SKM-1 (cell line): ENCODE measurements at regions not wholly inside any gene's neighbourhood (a gene's known extent, or its start where the extent isn't known, plus 50 kb on each side); places are given as distances from the start of the nearest gene placed in this dataset.
"Not testable (repeated sequence)": the region's sequence is repeated elsewhere in the genome, so short reads cannot be mapped to it uniquely, and the experiment has no call there.

Source experiments
- DNase-seq: peaks from one replicate; lab custom pipeline; 2025; ENCODE audit not compliant: unreplicated experiment; lab: John Stamatoyannopoulos, UW

DNA sequence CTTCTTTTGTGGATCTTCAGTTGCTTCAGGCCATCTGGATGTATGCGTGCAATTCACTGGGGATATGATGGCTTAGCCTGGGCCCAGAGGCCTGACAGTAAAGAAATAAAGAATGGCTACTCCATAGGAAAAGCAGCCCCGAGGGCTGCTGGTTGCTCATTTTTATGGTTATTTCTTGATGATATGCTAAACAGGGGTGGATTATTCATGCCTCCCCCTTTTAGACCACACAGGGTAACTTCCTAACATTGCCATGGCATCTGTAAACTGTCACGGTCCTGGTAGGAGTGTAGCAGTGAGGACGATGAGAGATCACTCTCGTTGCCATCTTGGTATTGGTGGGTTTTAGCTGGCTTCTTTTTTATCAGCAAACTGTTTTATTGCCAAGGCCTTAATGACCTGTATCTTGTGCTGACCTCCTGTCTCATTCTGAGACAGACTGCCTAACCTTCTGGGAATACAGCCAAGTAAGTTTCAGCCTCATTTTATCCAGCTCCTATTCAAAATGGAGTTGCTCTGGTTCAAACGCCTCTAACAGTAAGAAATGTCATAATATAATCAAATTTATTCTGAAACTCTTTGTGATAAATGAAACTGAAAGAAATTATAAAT is 60.5 kb downstream of the DSEL start:
- no peak for DNase-seq

DNA sequence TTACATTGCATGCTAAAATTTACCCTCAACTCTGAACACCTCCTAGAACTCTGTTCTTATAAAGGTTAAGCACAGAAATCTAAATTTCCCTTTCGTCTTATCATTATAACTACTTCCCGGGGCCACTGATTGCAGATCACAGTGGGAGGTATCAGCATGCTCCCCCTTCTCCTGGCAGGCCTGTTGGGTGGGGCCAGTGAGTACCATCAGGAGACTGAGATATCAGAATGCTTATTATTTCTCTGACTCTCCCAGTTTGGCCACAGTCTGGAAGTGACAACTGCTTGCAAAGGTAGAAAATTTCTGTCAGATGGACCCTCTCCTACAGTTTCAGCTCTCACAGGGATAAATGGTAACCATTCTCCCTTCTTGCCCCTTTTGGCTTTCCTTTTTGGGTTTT is 62.6 kb downstream of the DSEL start:
- no peak for DNase-seq

DNA sequence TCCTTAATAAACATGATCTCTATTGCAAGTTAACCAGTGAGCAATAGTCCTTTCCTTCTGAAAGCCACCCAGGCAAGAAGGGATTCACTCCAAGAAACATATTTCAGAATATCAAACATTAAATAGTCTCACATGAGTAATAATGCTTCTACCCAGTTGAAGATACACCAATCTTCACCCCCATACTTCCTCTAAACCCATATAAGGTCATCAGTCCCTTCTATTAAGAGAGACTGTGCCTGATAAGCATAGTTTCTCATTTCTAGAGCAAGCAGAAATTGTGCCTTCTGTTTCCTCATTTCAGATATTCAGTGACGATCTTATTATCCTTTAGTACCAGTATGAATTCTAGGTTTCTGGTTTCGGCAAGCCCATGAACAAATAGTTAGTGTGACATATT is 64.6 kb downstream of the DSEL start:
- DNase-seq = no peak

DNA sequence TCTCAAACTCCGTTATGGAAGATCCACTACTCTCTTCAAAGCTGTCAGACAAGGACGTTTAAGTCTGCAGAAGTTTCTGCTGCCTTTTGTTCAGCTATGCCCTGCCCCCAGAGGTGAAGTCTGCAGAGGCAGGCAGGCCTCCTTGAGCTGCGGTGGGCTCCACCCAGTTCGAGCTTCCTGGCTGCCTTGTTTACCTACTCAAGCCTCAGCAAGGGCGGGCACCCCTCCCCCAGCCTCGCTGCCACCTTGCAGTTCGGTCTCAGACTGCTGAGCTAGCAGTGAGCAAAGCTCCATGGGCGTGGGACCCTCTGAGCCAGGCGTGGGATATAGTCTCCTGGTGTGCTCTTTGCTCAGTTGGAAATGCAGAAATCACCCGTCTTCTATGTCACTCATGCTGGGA is 65.4 kb downstream of the DSEL start:
- not testable (repeated sequence) for DNase-seq

DNA sequence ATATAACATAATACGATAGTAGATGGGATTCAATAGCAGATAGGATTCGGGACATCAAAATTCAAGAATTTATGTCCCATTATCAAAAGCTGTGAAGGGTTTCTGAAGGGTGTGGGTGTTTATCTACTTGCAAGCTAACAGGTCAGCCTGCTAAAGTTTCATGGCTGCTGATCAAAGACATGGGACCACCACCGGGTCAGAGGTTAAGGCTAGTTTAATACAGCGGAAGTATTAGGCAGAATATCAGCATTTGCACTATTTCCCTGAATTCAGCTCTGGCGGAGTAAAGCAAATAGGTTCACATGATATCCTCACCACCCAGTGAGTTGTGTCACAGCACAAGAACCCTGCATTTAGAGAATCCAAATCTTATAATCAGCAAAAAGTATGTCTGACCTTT is 82.5 kb downstream of the DSEL start:
- no peak for DNase-seq

DNA sequence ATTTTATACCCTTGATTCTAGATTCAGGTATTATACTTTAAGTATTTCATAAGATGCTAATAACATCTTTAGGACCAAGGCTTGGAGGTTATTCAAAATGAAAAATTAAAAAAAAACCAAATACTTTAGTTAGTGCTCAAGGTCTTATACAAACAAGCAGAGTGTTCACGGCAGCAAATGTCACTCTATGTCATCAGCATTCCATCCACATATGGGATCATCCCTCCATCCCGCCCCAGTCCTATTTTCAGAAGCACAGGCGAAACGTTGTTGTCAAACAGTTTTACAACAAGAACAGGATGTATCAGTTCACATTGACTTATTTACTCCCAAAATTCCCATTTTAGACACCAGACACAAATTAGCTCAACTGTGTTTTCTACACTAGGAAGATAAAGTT is 83.7 kb downstream of the DSEL start:
- DNase-seq = no peak

DNA sequence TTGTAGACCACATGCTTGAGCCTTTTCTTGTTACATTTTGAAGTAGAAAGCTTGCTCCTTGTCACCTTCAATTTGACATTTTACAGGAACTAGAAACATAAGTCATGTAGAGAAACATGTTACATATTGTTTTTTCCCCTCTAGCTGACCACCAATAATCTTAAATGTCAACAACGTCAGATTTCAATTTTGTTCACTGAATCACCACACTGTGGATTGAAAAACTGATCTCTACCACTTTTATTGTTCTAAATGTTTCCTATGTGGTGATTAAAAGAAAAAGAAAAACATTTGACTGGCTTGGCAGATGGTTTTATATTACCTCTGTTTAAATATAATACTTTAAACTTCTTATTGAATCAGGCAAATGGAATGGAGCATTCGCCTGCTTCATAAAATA is 87.7 kb downstream of the DSEL start:
- no peak for DNase-seq

DNA sequence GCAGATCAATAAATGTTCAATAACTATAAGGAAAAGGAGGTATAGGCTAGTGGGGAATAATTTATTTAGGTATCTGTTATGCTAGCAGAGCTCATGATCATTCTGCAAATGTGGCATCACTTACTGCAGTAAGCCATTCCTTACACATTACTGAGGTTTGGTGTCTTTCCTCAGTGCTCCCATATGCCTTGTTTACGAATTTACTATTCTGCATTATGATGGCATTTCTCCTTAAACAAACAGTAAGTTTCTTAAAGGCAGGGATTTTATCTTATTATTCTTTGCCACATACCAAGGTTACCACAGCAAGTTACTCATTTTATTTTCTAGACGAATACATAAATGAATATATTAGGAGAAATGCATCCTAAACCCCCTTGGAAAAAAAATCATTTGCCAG is 88.4 kb downstream of the DSEL start:
- DNase-seq = no peak

DNA sequence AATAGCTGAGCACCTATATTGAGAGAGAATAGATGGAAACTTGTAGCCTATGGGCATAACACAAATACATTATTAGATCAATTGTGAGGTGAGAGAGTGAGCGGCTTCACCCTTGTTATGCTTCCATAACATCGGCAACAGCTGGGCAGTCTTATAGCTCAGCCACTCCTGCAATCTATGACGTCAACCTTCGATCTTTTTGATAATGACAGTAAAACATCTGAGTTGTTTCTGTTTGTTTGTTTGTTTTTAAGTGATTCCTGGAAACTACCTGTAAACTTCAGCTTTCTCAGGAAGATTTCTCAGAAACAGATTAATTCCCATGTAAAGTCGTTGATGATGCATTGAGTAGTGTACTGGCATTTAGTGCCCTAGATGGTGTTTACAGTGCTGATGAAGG is 90.0 kb downstream of the DSEL start:
- DNase-seq = no peak

DNA sequence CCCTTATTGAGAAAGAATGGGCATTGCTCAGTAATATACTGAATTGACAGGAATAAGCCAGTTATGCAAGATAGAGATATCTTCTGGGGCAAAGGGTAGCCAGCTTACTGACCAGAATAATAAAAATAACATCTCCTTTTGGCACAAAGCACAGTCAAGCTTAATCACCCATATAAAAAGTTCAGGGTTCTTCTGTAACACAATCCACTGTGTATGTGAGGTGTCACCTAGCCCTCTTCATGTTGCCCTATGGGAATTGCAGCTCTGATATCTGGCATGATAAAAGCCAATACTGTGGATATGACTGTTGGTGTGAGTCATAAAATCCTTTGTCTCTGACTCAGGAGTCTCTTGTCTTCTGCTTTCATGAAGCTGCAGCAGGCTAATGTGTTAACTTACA is 90.8 kb downstream of the DSEL start:
- DNase-seq = no peak

DNA sequence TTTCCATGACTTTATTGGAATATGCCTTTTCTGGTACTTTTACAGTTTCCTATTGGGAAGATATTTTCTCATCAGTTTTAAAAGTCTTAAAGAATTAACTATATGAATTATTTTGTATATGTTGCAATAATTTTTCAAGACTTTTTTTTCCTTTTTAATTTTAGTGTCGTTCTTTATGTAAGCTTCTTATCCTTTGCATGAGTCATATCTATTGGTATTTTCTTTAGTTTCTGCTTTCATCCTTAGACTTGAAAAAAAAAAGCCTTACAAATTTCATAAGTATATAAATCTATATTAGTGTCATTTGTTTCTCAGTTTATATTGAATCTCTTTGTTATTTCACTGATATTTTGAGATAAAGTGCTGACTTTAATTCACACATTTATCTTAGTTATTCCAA is 94.9 kb downstream of the DSEL start:
- no peak for DNase-seq

DNA sequence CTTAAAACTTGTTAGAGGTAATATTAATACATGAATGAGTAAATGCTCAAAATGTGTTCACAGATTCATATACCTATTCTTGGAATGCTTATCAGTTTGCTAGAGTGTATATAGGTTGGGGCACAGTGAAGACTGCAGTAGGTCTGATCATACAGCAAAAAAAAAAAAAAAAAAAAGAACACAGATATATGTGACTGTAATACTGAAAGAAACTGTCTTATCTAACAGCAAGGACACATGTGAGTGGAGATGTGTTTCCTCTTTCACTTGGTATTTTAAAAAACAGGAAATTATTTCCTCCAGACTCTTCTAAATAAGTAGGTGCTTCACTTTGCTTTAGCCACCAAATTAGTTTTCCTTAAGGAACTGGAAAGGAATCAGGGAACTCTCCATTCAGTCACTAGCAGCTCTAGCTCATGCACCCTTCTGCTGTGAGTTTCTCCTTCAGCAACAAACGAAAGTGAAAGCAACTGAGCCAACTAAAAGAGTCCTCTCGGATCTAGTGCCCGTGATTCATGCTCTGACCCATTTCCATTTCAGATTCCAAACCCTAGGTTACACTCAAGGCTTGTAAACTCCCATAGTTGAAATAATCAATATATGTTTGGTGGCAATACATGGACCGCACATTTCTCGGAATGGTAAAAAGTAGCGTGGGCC is 98.5 kb downstream of the DSEL start:
- DNase-seq = no peak

DNA sequence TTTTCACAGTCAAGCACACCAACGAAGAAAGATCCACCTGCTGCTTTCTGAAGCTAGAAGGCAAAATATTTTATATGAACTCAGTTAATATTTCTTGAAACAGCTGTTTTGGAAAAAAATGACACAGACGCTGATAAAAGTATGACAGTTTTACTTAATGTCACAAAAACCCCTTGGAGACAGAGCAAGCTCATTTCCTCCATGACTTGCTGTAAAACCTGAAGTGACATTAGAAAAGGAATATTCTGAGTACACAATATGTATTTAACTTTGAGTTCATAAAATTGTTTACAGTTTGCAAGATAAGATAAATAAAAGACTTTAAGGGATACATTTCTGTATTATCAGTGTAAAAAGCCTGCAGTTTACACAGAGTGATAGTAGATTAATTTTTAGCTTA is 105.4 kb downstream of the DSEL start:
- no peak for DNase-seq

DNA sequence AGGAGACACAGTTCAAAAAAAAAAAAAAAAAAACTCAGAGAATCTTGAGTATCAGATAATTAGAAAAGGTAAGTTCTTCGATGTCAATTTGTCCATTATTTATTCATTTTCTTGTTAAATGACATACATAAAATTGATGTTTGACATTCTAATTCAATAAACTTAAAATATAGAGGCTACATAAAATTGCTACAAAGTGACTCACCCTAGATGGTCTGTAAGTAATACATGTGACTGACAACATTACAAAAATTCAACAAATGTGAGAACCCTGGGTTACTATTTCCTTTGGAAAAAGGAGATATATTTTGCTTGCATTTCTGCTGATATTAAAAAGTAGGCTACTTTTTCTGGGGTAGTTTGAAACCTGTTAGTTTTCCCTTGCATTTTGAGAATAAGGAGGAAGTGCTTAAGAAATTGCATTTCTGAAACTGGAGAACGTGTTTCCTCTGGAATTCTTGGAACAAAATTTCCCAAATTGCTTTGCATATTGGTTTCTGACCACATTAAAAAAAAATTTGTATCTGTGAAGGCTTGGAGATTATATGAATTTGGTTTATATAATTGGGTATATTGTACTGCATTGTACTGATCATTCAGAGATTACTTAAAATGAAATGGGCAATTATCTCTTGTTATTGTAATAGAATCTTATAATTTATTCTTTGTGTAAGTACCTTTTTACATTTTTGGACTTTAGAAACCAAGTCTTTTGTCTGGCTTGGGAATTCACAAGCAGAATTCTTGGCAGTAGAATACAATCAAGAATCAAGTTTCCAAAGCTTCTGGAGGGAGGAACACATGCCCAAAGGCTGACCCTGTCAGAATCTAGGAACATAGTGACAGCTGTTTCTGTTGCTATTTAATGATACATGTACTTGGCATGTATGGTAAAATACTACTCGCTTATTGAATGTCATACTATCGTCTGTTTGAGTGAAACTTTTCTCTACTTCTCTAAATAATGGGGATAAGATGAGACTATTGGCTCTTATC is 106.1 kb downstream of the DSEL start:
- DNase-seq = no peak

DNA sequence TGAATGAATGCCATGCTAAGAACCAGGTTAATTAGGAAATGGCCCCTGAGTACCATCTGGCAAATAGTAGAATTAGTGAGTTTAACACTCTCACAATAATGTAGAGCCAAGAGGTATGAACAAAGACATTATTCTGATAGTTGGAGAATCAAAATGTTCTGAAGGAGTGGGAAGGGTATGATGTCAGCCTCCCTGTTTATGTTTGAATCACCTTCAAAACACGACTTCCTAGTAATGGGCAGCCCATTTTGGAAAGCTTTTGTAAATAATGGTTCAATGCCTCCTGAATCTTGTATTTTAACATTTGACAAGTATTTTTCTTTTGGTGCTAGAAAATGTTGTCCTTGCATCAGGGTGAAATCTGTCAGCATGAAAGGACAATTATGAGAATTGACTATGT is 108.3 kb downstream of the DSEL start:
- no peak for DNase-seq

DNA sequence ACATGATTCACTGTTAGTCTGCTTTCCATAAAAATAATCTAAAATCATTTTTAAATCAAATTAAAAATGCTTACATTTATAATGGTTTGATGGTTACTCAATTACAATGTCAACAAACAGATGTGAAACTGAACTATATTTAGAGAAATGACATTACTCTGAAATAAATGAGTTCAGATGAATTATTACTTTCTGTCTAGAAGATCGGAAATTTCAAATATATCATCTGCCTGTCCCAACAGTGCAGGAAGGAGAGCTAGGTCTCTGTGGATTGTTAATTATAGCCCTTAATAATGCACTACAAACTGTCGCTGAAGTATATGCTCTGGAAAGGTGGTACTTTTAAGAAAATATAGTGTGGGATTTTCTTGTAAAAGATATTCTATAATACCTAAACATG is 109.8 kb downstream of the DSEL start:
- no peak for DNase-seq

DNA sequence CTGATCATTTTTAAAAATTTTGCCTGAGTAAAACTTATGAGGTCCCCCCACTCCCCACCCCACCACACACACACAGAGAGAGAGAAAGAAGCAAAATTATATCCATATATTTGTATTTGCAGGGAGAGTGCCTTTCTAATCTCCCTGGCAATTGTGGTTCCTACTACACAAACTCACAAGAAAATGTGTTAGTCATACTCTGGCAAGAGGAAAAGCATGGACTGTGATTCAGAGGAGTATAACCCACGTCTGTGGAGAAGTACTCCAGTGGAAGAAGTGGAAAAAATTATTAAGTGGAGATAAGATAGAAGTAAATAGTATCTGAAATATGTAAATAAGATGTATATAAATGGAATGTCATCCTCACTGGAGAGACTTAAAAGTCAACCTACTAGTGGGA is 114.0 kb downstream of the DSEL start:
- DNase-seq = no peak

DNA sequence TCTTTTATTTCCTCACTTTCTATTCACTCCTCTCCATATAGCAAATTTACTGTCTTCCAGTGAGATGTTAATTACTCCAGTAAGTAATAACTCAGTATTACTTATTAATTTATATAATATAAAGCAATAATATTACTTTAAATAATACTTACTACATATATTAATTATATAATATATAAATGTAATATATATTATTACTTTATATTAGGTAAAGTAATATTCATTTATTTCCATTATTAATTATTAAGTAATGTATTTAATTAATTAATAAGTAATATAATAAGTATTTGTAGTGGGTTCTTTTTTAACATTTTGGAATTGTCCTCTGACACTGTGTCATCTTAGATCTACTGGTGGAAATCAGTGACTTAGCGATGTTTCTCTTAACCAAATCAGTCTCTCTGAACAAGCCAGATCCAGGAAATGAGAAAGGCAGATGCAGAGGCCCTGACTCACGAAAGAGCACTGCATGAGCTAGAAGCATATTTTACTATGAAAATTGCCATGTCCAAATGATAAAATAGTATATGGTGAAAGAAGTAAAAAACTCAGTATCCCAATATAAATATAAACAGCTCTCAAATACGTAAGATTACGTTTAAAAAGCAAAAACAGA is 115.9 kb downstream of the DSEL start:
- DNase-seq = no peak

DNA sequence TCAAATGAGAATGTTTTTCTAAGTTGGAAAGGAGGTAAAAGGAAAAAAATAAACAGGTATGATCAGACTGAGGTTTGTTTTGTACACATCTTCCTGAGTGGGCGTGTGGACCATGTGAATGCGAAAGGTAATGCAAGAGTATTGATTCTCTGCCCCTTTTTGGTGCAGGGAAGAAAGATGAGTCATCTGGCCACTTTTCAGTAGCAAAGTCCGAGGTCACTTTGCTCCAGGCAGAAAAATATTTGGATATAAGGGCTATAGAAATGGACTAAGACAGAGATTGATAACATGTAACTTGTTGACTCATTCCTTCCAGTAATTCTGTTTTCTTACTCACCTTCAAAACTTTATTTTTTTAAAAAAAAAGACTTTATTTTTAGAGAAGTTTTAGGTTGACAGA is 130.5 kb downstream of the DSEL start:
- DNase-seq = no peak

DNA sequence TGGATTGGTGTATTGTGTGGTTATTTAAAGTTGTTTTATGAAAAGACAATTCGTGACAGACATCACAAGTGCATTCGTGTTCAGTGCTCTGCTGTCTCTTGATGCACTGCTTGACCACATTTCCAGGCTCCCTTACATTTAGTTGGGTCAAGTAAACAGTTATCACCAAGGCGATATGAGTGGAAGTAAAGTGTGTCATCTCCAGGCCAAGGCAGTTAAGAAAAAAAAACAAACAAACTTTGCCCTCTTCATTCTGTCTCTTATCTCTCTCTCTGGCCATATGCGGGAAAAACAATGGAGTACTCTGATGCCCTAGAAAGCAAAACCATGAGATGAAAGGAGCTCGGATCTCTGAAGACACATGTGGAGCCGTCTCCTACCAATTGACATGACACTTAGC is 131.1 kb downstream of the DSEL start:
- DNase-seq = no peak

DNA sequence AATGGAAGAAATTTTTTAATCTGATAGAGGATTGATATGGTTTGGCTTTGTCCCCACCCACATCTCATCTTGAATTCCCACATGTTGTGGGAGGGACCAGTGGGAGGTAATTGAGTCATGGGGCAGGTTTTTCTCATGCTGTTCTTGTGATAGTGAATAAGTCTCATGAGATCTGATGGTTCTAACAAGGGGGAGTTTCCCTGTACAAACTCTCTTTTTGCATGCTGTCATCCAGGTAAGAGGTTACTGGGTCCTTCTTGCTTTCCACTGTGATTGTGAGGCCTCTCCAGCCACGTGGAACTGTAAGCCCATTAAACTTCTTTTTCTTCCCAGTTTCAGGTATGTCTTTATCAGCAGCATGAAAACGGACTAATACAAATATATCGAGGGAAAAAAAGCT is 132.5 kb downstream of the DSEL start:
- not testable (repeated sequence) for DNase-seq
